ENCODE measurements at regions not wholly inside any gene's neighbourhood (a gene's known extent, or its start where the extent isn't known, plus 50 kb on each side); places are given as distances from the start of the nearest gene placed in this dataset.

DNA sequence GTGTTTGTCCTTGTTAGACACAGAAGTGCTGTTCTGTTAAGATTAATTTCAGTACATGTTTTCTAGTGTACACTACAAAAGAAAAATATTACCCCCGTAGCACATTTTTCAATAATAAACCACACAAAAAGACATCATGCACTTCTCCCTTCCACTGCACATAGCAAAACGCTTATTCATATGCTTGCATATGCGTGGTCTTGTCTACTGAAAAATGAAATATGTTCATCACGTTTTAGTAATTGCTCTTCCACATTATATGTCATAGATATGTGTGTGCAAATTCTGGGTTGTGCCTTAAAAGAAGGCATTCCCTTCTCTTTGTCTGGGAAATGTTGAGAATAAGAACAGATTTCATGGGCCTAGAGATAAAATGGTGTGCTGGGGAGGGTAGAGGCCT is 353.9 kb downstream of the NSUN3 start:
- ATAC-seq (ENCODE audit: insufficient read depth, low FRiP score) (no peak), DNase-seq (no peak)
- TF ChIP-seq, protein P1, sequence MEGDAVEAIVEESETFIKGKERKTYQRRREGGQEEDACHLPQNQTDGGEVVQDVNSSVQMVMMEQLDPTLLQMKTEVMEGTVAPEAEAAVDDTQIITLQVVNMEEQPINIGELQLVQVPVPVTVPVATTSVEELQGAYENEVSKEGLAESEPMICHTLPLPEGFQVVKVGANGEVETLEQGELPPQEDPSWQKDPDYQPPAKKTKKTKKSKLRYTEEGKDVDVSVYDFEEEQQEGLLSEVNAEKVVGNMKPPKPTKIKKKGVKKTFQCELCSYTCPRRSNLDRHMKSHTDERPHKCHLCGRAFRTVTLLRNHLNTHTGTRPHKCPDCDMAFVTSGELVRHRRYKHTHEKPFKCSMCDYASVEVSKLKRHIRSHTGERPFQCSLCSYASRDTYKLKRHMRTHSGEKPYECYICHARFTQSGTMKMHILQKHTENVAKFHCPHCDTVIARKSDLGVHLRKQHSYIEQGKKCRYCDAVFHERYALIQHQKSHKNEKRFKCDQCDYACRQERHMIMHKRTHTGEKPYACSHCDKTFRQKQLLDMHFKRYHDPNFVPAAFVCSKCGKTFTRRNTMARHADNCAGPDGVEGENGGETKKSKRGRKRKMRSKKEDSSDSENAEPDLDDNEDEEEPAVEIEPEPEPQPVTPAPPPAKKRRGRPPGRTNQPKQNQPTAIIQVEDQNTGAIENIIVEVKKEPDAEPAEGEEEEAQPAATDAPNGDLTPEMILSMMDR (IDR thresholded peaks at IDR 0.05; ENCODE audit: control extremely low read depth, extremely low read depth), result no peak
- 73 to 83% methylated on average over 4 of the region's 4 CpGs for WGBS, 2 donors
- H3K36me3 ChIP-seq (ENCODE audit: control insufficient read depth in 4 of 4, insufficient read depth in 4 of 4, low read length in 4 of 4), result no peaks in the 10 kb centered on the region
- no peaks in the 10 kb centered on the region for H3K27me3 ChIP-seq (ENCODE audit: control insufficient read depth in 3 of 3, insufficient read depth in 3 of 3, low read length in 2 of 3)
- H3K4me1 ChIP-seq (ENCODE audit: control insufficient read depth in 5 of 5, insufficient read depth in 5 of 5, low read length in 5 of 5), result peaks cover 0 to 7% (median 2%) of the 10 kb centered on the region in 5 donors
- no peak overlapping the region for H3K4me3 ChIP-seq
- H3K9ac ChIP-seq (ENCODE audit: insufficient read depth in 1 of 2, low read length in 2 of 2), result no peak overlapping the region
- no peak overlapping the region for H3K27ac ChIP-seq (ENCODE audit: low read depth in 1 of 2, low read length in 1 of 2)
- peaks cover 0 to 7% (median 0%) of the 10 kb centered on the region in 4 donors for H3K9me3 ChIP-seq (ENCODE audit: control insufficient read depth in 4 of 4, insufficient read depth in 3 of 4, low read length in 3 of 4)

DNA sequence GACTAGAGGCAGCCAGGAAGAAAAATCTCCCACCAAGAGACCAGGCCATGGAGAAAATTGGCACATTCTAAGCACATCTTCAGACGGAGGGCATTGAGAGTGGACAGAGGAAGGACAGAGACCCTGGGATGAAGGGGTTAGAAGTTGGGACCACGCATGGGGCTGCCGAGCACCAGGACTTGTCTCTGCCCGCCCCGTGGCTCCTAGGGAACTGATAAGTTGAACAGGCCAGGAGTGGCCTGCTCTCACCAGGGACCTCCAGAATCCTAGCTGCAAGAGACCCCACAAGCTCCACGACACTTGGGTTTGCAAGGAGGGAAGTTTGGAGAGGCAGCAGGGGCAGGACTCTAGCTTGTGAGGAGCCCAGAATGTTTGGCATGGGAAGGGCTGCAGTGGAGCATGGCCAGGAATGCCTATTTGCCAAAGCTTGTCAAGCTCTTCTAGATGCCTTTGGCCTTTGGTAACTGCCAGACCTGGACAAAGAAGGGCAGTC is 355.1 kb downstream of the NSUN3 start:
- WGBS, 2 donors, result 87 to 92% methylated on average over 6 of the region's 6 CpGs
- no peak for ATAC-seq (ENCODE audit: insufficient read depth, low FRiP score)

DNA sequence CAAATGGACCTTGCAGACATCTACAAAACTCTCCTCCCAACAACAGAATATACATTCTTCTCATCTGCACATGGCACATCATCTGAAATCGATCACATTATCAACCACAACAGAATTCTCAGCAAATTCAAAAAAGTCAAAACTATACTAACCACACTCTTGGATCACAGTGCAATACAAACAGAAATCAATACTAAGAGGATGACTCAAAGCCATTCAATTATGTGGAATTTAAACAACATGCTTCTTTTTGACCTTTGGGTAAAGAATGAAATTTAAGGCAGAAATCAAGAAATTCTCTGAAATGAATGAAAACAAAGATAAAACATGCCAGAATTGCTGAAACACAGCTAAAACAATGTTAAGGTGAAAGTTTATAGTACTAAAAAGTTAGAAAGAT is 358.1 kb downstream of the NSUN3 start:
- Histone ChIP-seq H3K36me3 (ENCODE audit: control insufficient read depth in 4 of 4, insufficient read depth in 4 of 4, low read length in 4 of 4) (no peaks in the 10 kb centered on the region), H3K27ac (ENCODE audit: low read depth in 1 of 2, low read length in 1 of 2) (no peak overlapping the region), H3K27me3 (ENCODE audit: control insufficient read depth in 3 of 3, insufficient read depth in 3 of 3, low read length in 2 of 3) (no peaks in the 10 kb centered on the region), H3K9me3 (ENCODE audit: control insufficient read depth in 4 of 4, insufficient read depth in 3 of 4, low read length in 3 of 4) (peaks cover 0 to 5% (median 0%) of the 10 kb centered on the region in 4 donors), H3K9ac (ENCODE audit: insufficient read depth in 1 of 2, low read length in 2 of 2) (no peak overlapping the region), H3K4me1 (ENCODE audit: control insufficient read depth in 5 of 5, insufficient read depth in 5 of 5, low read length in 5 of 5) (no peaks in the 10 kb centered on the region), H3K4me3 (no peak overlapping the region)
- DNase-seq, result no peak
- TF ChIP-seq, protein P1 (IDR thresholded peaks at IDR 0.05; ENCODE audit: control extremely low read depth, extremely low read depth), result no peak
- 93% methylated on average over 1 of the region's 1 CpG for WGBS, 2 donors
- ATAC-seq (ENCODE audit: insufficient read depth, low FRiP score), result no peak

More for the DNA sequence above, 355.1 kb downstream of the NSUN3 start:
- H3K4me1 ChIP-seq (ENCODE audit: control insufficient read depth in 5 of 5, insufficient read depth in 5 of 5, low read length in 5 of 5), result peaks cover 0 to 5% (median under 1%) of the 10 kb centered on the region in 5 donors
- no peak overlapping the region for H3K9ac ChIP-seq (ENCODE audit: insufficient read depth in 1 of 2, low read length in 2 of 2)
- H3K27ac ChIP-seq (ENCODE audit: low read depth in 1 of 2, low read length in 1 of 2), result no peak overlapping the region
- peaks cover 0 to 5% (median 0%) of the 10 kb centered on the region in 4 donors for H3K9me3 ChIP-seq (ENCODE audit: control insufficient read depth in 4 of 4, insufficient read depth in 3 of 4, low read length in 3 of 4)
- TF ChIP-seq, protein P1 (IDR thresholded peaks at IDR 0.05; ENCODE audit: control extremely low read depth, extremely low read depth), result no peak
- no peak overlapping the region for H3K4me3 ChIP-seq
- no peaks in the 10 kb centered on the region for H3K27me3 ChIP-seq (ENCODE audit: control insufficient read depth in 3 of 3, insufficient read depth in 3 of 3, low read length in 2 of 3)
- DNase-seq, result no peak
- H3K36me3 ChIP-seq (ENCODE audit: control insufficient read depth in 4 of 4, insufficient read depth in 4 of 4, low read length in 4 of 4), result no peaks in the 10 kb centered on the region

DNA sequence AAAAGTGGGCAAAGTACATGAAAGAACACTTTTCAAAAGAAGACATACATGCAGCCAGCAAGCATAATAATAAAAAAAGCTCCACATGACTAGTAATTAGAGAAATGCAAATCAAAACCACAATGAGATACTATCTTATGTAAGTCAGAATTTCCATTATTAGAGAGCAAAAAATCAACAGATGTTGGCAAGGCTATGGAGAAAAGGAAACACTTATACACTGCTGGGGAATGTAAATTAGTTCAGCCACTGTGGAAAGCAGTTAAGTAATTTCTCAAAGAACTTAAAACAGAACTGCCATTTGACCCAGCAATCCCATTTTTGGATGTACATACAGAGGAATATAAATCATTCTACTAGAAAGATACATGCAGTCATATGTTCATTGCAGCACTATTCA is 360.7 kb downstream of the NSUN3 start:
- peaks cover 0 to 3% (median 0%) of the 10 kb centered on the region in 4 donors for H3K9me3 ChIP-seq (ENCODE audit: control insufficient read depth in 4 of 4, insufficient read depth in 3 of 4, low read length in 3 of 4)
- H3K4me3 ChIP-seq, result no peak overlapping the region
- H3K36me3 ChIP-seq (ENCODE audit: control insufficient read depth in 4 of 4, insufficient read depth in 4 of 4, low read length in 4 of 4), result no peaks in the 10 kb centered on the region
- no peak overlapping the region for H3K9ac ChIP-seq (ENCODE audit: insufficient read depth in 1 of 2, low read length in 2 of 2)
- no peak overlapping the region for H3K27ac ChIP-seq (ENCODE audit: low read depth in 1 of 2, low read length in 1 of 2)
- no peaks in the 10 kb centered on the region for H3K27me3 ChIP-seq (ENCODE audit: control insufficient read depth in 3 of 3, insufficient read depth in 3 of 3, low read length in 2 of 3)
- no peak for ATAC-seq (ENCODE audit: insufficient read depth, low FRiP score)
- TF ChIP-seq, protein P1 (IDR thresholded peaks at IDR 0.05; ENCODE audit: control extremely low read depth, extremely low read depth), result no peak
- no peaks in the 10 kb centered on the region for H3K4me1 ChIP-seq (ENCODE audit: control insufficient read depth in 5 of 5, insufficient read depth in 5 of 5, low read length in 5 of 5)
- DNase-seq, result no peak
